ENCODE measurements at regions not wholly inside any gene's neighbourhood (a gene's known extent, or its start where the extent isn't known, plus 50 kb on each side); places are given as distances from the start of the nearest gene placed in this dataset.

DNA sequence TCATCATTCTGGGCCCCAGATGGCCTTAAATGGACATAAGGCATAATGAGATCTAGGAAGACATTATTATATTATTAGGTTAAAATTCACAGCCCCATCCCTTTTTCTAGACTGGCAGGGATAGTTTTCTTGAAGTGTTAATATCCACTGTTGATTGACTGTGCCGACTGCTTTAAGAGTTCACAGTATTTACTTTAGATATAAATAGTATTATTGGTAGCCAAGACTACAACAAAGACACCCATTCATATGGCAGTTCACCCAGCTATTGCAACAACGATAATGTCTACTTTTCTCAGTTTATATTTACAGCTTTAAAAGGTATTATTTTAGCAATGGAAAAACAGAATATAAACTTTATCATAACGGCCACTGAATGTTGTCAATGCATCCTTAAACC, 922.2 kb upstream of the POU3F4 start:
- Histone ChIP-seq H3K4me3 (no peak overlapping the region), H3K27me3 (peaks cover 0 to 12% of the 10 kb centered on the region in 2 donors), H3K36me3 (no peaks in the 10 kb centered on the region), H3K4me1 (no peaks in the 10 kb centered on the region), H3K27ac (no peak overlapping the region), H3K9me3 (no peaks in the 10 kb centered on the region)
- TF ChIP-seq POLR2A (IDR thresholded peaks at IDR 0.05) (no peak), POLR2AphosphoS5 (IDR thresholded peaks at IDR 0.05) (no peak)
- TF ChIP-seq, protein P1, sequence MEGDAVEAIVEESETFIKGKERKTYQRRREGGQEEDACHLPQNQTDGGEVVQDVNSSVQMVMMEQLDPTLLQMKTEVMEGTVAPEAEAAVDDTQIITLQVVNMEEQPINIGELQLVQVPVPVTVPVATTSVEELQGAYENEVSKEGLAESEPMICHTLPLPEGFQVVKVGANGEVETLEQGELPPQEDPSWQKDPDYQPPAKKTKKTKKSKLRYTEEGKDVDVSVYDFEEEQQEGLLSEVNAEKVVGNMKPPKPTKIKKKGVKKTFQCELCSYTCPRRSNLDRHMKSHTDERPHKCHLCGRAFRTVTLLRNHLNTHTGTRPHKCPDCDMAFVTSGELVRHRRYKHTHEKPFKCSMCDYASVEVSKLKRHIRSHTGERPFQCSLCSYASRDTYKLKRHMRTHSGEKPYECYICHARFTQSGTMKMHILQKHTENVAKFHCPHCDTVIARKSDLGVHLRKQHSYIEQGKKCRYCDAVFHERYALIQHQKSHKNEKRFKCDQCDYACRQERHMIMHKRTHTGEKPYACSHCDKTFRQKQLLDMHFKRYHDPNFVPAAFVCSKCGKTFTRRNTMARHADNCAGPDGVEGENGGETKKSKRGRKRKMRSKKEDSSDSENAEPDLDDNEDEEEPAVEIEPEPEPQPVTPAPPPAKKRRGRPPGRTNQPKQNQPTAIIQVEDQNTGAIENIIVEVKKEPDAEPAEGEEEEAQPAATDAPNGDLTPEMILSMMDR (IDR thresholded peaks at IDR 0.05), result no peak
- intact Hi-C loops (cut with DNase I; ENCODE audit: low total_unique reads), result no loop called here
- DNase-seq (ENCODE audit: low spot score in 2 of 2), result no peak

- no peak for DNase-seq (ENCODE audit: low spot score in 2 of 2)
- no peaks in the 10 kb centered on the region for H3K36me3 ChIP-seq
- intact Hi-C loops (cut with DNase I; ENCODE audit: low total_unique reads), result no loop called here
- H3K9me3 ChIP-seq, result no peaks in the 10 kb centered on the region
- H3K4me3 ChIP-seq, result no peak overlapping the region
- TF ChIP-seq, protein P1 (IDR thresholded peaks at IDR 0.05), result no peak
- TF ChIP-seq POLR2AphosphoS5 (IDR thresholded peaks at IDR 0.05) (no peak), POLR2A (IDR thresholded peaks at IDR 0.05) (no peak)
- peaks cover 0 to 17% of the 10 kb centered on the region in 2 donors for H3K27me3 ChIP-seq
- no peak overlapping the region for H3K27ac ChIP-seq
- no peaks in the 10 kb centered on the region for H3K4me1 ChIP-seq
Observed at GRCh38 chrX:82589410-82589809, 918.7 kb upstream of the POU3F4 start.

GRCh38 chrX:82591421-82591820, 916.7 kb upstream of the POU3F4 start:
- Histone ChIP-seq H3K27ac (no peak overlapping the region), H3K9me3 (no peaks in the 10 kb centered on the region), H3K36me3 (no peaks in the 10 kb centered on the region), H3K27me3 (peaks cover 0 to 20% of the 10 kb centered on the region in 2 donors), H3K4me3 (no peak overlapping the region), H3K4me1 (no peaks in the 10 kb centered on the region)
- intact Hi-C loops (cut with DNase I; ENCODE audit: low total_unique reads), result loop anchor here (10.0 kb wide), 1 partner anchor 1923 kb away; no protein-coding TSS in a partner anchor
- DNase-seq (ENCODE audit: low spot score in 2 of 2), result no peak
- TF ChIP-seq, protein P1 (IDR thresholded peaks at IDR 0.05), result no peak
- TF ChIP-seq POLR2A (IDR thresholded peaks at IDR 0.05), result no peak
- no peak for TF ChIP-seq POLR2AphosphoS5 (IDR thresholded peaks at IDR 0.05)

DNA sequence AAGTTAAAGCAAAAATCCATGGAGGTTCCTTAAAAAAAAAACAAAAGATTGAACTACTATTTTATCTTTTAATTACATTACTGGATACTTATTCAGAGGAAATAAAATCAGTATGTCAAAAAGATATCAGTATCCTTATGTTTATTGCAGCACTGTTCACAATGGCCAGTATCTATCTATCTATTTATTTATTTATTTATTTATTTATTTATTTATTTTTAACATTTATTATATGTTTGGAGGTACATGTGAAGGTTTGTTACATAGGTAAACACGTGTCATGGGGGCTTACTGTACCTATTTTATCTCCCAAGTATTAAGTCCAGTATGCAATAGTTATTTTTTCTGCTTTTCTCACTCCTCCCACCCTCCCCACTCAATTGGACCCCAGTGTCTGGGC, 881.1 kb upstream of the POU3F4 start:
- TF ChIP-seq POLR2A (IDR thresholded peaks at IDR 0.05) (no peak), POLR2AphosphoS5 (IDR thresholded peaks at IDR 0.05) (no peak)
- TF ChIP-seq, protein P1 (IDR thresholded peaks at IDR 0.05), result no peak
- no peaks in the 10 kb centered on the region for H3K36me3 ChIP-seq
- H3K9me3 ChIP-seq, result peaks cover 0 to 22% of the 10 kb centered on the region in 2 donors
- no peak overlapping the region for H3K4me3 ChIP-seq
- H3K4me1 ChIP-seq, result no peaks in the 10 kb centered on the region
- intact Hi-C loops (cut with DNase I; ENCODE audit: low total_unique reads), result loop anchor here (5.0 kb wide), 1 partner anchor 605 kb away; no protein-coding TSS in a partner anchor
- no peak overlapping the region for H3K27ac ChIP-seq
- no peak for DNase-seq (ENCODE audit: low spot score in 2 of 2)
- no peaks in the 10 kb centered on the region for H3K27me3 ChIP-seq

DNA sequence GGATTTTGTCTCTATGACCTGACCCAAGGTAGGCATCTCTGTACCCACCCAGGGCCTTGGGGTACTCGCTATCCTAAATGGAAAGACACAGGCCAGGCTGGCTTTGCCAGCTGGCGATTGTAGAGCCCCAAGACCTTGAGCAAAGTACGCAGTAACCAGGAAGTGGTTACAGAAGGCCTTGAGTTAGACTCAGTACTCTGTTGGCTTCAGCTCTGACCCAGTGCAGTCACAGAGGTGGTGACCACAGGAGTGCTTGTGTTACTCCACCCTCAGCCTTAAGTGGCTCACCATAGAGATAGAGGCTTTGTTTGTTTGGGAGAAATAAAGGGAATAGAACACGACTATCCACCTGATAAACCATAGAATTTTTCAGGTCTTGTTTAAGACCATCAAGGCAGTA, 880.5 kb upstream of the POU3F4 start:
- no peaks in the 10 kb centered on the region for H3K36me3 ChIP-seq
- no peak overlapping the region for H3K27ac ChIP-seq
- TF ChIP-seq POLR2AphosphoS5 (IDR thresholded peaks at IDR 0.05) (no peak), POLR2A (IDR thresholded peaks at IDR 0.05) (no peak)
- TF ChIP-seq, protein P1 (IDR thresholded peaks at IDR 0.05), result no peak
- H3K4me3 ChIP-seq, result no peak overlapping the region
- H3K9me3 ChIP-seq, result peaks cover 0 to 22% of the 10 kb centered on the region in 2 donors
- intact Hi-C loops (cut with DNase I; ENCODE audit: low total_unique reads), result loop anchor here (5.0 kb wide), 1 partner anchor 605 kb away; no protein-coding TSS in a partner anchor
- DNase-seq (ENCODE audit: low spot score in 2 of 2), result no peak
- H3K27me3 ChIP-seq, result no peaks in the 10 kb centered on the region
- no peaks in the 10 kb centered on the region for H3K4me1 ChIP-seq
